Activated gamma-delta T cell treated with Interleukin-2 at 50 U/mL for 16 hours (primary cell): ENCODE measurements at regions not wholly inside any gene's neighbourhood (a gene's known extent, or its start where the extent isn't known, plus 50 kb on each side); places are given as distances from the start of the nearest gene placed in this dataset.

Experiments
- DNase-seq: peaks from one replicate; pipeline ENCODE4 v3.0.0-alpha.2; 2020

- DNase-seq: no peak
Observed at GRCh38 chr18:24530630-24531111, 70.2 kb downstream of the HRH4 start.

DNA sequence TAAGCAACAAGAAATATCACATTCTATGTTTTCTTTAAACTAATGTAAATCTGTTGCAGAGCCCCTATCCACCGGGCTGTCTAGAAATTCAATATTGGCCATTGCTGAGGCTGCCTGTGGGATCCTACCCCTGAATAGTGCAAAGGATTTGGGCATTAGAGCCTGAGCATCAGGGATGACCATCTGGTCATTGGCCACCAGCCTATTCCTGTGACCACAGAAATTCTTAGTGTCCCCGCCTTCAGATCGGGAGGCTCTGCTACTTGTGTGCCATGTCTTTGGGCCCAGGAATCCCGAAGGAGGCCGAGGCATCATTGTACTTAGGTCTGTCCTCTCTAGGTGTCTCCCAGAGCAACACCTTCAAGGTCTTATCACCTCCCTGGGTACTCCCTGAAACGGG lies 73.8 kb downstream of the HRH4 start:
- no peak for DNase-seq

- DNase-seq: no peak
Observed at GRCh38 chr18:24534737-24535136, 74.3 kb downstream of the HRH4 start.

DNA sequence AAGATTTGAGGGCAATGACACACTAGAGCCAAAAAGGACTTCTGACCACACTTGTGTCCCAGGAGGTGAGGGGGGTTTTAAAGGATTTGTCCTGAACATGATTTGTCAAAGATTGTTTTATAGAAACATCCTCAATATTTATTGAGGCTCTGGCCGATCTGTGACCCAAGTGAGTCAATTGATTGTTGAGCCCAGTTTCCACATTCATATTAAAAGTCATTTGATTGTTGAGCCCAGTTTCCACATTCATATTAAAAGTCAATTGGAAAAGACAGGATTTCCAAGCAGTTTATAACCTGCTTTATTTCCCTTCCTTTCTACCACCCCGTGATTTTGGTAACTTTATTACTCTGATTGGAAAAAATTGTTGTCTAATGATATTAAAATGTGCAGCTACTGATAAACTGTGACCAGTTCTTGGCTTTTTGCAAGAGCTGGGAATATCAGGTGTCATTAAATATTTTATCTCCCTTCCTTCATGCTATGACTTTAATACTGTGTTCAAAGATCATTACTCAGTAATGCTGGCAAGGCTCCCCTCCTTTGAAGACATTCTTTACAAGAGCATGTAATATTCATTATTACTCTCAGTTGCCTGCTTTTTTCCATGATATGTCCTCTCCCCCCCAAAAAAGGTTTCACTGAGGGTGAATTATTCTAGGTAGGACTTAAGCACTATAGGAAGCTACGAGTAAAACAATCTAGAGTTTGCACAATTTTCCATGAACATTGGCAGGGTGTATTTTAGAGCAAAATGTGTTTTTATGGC lies 75.3 kb downstream of the HRH4 start:
- no peak for DNase-seq

GRCh38 chr18:24536326-24536725 lies 75.9 kb downstream of the HRH4 start:
- DNase-seq: no peak

GRCh38 chr18:24536834-24537233 lies 76.4 kb downstream of the HRH4 start:
- DNase-seq: no peak

- DNase-seq: no peak
Observed at GRCh38 chr18:24538414-24539264, 78.2 kb downstream of the HRH4 start.

DNA sequence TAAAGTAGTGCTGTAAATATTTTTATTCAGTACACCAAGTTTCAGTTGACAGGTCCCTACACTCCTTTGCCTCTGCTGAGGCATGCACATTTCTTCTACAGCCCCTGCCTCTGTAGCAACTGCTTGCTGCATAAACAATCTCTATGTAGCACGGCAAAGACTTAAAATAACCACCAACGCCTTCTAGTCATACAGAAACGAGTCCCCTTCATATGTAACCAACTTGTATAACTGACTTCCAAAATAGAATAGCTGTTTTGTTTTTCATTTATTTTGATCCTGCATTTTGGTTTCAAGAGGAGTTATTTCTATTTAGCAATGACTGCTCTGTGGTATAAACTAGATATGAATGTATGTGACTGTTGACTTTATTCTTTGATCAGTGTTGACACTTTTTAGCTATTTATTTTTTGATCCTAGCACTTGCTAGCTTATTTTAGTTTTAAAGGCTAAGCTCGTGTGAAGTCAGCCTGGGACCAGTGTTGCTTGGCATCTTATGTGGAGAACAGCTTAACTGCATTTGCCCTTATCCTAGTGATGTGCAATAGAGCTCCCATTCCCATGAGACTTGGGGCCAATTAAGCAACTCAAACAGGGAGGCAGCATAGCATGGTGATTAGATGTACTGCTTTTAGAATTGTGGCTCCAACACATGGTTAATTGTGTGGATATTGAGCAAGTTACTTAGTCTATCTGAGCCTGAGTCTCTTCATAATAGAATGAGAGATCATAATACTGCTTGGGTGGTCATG lies 79.6 kb downstream of the HRH4 start:
- no peak for DNase-seq

- no peak for DNase-seq
Observed at GRCh38 chr18:24540896-24541295, 80.5 kb downstream of the HRH4 start.

GRCh38 chr18:24543086-24543794 lies 82.8 kb downstream of the HRH4 start:
- DNase-seq: no peak

- no peak for DNase-seq
Observed at GRCh38 chr18:24543795-24544498, 83.5 kb downstream of the HRH4 start.

- no peak for DNase-seq
Observed at GRCh38 chr18:24544949-24545348, 84.5 kb downstream of the HRH4 start.

DNA sequence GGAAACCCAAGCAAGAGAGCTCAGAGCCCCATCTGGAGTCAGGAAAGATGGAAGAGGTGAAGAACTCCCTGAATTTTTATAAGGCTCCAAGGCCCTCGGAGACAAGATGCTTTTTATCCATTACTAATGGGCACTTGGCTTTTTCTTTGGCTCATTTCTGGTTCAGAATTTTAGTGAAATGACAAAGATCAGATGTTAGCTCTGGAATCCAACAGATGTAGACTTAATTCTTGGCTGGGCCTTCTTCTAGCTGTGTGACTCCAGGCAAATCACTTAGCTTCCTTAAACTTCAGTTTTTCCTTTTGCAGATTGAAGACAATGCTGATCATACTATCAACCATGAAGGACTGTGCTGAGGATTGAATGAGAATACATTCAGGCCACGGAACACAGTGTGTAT lies 85.2 kb downstream of the HRH4 start:
- no peak for DNase-seq

GRCh38 chr18:24546307-24546706 lies 85.9 kb downstream of the HRH4 start:
- no peak for DNase-seq

DNA sequence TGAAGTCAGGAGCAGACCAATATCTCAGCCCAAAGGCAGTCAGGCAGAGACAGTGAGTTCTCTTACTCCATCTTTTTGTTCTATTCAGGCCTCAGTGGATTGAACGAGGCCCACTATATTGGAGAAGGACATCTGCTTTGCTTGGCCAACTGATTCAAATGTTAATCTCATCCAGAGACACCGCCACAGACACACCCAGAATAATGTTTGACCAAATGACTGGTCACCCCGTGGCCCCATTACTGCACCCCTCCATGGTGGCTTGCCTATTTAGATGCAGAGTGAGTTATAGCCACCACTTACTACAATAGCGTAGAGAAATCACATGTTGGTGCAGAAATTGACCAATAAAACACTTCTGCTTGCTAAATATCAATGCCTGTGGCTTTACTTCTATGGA lies 88.1 kb downstream of the HRH4 start:
- DNase-seq: no peak

GRCh38 chr18:24552218-24552617 lies 91.8 kb downstream of the HRH4 start:
- no peak for DNase-seq

GRCh38 chr18:24553571-24554285 lies 93.3 kb downstream of the HRH4 start:
- no peak for DNase-seq

DNA sequence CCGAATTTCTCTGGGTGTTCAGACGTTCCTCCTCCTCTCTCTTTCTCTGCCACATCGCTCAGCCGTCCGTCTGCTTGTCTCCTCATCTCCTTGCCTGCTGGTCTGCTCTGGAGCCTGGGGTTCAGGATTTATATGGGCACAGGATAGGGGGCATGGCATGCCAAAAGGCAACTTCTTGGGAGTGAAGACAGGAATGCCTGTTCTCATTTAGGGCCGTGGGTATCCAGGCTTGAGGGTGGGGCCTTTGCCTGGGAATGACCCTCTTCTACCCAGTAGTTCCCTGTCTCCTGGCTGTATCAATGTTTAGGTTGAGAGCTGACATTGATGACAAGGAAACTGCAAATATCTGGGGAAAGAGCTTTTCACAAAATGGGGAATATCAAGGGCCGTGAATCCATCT lies 98.0 kb downstream of the HRH4 start:
- no peak for DNase-seq

- no peak for DNase-seq
Observed at GRCh38 chr18:24559526-24559925, 99.1 kb downstream of the HRH4 start.

DNA sequence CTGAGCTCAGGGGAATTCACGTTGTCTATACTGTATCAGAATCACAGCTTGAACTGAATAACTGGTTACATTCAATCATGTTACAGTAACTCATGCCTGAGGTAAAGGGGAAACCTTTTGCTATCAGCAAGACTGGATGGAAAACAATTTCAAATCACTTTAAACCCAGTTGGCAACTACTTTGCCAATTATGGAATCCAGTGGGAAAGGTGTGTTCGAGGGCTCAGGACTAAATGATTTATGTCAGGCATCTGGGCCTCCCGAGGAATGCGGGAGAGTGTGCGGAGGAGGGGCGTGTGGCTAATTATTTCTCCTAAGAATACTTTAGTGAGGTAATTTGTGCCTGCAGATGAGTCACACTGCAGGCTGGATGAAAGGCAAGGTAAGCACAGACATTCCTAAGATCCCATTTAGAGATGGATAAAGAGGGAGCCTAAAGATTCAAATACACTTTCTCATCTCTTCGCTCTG lies 100.1 kb downstream of the HRH4 start:
- no peak for DNase-seq

DNA sequence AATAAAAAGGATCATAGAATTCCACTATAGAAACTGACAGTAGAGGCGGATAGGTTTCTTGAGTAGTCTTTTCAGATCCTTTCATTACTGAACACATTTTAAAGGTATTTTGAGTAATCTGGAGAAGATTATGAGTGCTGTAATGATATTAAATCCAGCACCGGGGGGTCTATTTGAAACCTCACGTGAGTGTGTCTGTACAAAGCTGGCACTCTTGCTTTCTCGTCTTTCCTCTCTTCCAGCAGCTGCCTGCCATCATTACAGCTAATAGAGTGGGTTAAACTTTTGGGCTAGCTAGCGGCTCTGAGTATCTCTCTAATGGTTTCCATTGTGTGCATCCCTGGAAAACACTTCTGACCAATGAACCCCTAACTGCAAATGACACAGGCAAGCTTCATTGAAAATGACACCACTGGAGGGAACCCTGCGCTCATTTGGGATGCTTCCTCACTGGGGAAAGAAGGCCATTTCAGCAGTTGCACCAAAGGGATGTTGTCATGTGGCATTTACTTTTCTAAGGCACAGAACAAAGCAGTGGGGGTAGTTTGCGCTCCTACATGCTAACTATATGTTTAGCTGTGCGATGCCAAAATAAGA lies 101.0 kb downstream of the HRH4 start:
- DNase-seq: no peak
